Small intestine (tissue), 7 donors: ENCODE measurements at regions not wholly inside any gene's neighbourhood (a gene's known extent, or its start where the extent isn't known, plus 50 kb on each side); places are given as distances from the start of the nearest gene placed in this dataset.
A peak's percentile ranks its signal among the peaks of the same experiment; 100 is the strongest.

Experiments used
- DNase-seq, 2 donors: peaks; one replicate each; pipeline versions ENCODE4 v3.0.0 to v3.0.0-alpha.2; 2013
- FAIRE-seq: peaks from 2 replicates; lab custom pipeline; 2012; peaks lifted over from hg19 to GRCh38; lab: Jason Lieb, UNC
- H3K27ac ChIP-seq, 3 donors: one replicate each; pipeline ENCODE4 v1.5.1; 2013; ENCODE audit warnings: low read length in 2 of 3, mild to moderate bottlenecking in 2 of 3, control low read depth in 1 of 3, inconsistent platforms in 1 of 3, low read depth in 1 of 3, moderate library complexity in 1 of 3
- H3K27me3 ChIP-seq, 3 donors: one replicate each; pipeline ENCODE4 v1.6.1; 2013; ENCODE audit warnings: low read length in 3 of 3, inconsistent platforms in 1 of 3; ENCODE audit not compliant: control insufficient read depth in 3 of 3, insufficient read depth in 3 of 3
- H3K36me3 ChIP-seq, 3 donors: one replicate each; pipeline ENCODE4 v1.6.1; 2013; ENCODE audit warnings: low read length in 3 of 3, inconsistent platforms in 1 of 3, low read depth in 1 of 3, mild to moderate bottlenecking in 1 of 3, moderate library complexity in 1 of 3; ENCODE audit not compliant: control insufficient read depth in 3 of 3, insufficient read depth in 2 of 3
- H3K4me1 ChIP-seq, 3 donors: one replicate each; pipeline ENCODE4 v1.6.1; 2013; ENCODE audit warnings: low read length in 2 of 3, inconsistent platforms in 1 of 3, low read depth in 1 of 3, mild to moderate bottlenecking in 1 of 3, moderate library complexity in 1 of 3; ENCODE audit not compliant: control insufficient read depth in 3 of 3, insufficient read depth in 2 of 3
- H3K4me3 ChIP-seq, 3 donors: one replicate each; pipeline ENCODE4 v1.5.1; 2013; ENCODE audit warnings: low read length in 3 of 3, control low read depth in 1 of 3, inconsistent platforms in 1 of 3, low read depth in 1 of 3, mild to moderate bottlenecking in 1 of 3, moderate library complexity in 1 of 3
- H3K9me3 ChIP-seq, 2 donors: one replicate each; pipeline ENCODE4 v1.6.1; 2013; ENCODE audit warnings: low read depth in 1 of 2, low read length in 1 of 2; ENCODE audit not compliant: control insufficient read depth in 2 of 2, insufficient read depth in 1 of 2
- WGBS, 3 donors: extraction: QIAGEN DNeasy Blood & Tissue Kit; methylation state at CpG; one replicate each; pipeline ENCODE4 v1.1.7; 2013; 5-methylcytosine and 5-hydroxymethylcytosine counted together
- donor health status: healthy with polysubstance abuse.
- donor health status: control.
- donor health status: control.
- donor health status: Bipolar disorder and iron deficiency.
- donor health status: healthy.

GRCh38 chr20:39278230-39278788, 316.2 kb downstream of the DHX35 start:
- DNase-seq (no peak), FAIRE-seq (no peak)
- Histone ChIP-seq H3K4me3 (no peak overlapping the region), H3K4me1 (no peaks in the 10 kb centered on the region), H3K27ac (no peak overlapping the region), H3K9me3 (peaks cover 0 to 5% of the 10 kb centered on the region in 2 donors), H3K36me3 (no peaks in the 10 kb centered on the region), H3K27me3 (peaks cover 0 to 2% (median 0%) of the 10 kb centered on the region in 3 donors)
- 76 to 86% (median 76%) methylated on average over 5 of the region's 5 CpGs for WGBS, 3 donors

- H3K27me3 ChIP-seq = no peaks in the 10 kb centered on the region
- no peak for FAIRE-seq
- H3K4me1 ChIP-seq = no peaks in the 10 kb centered on the region
- no peak for DNase-seq
- H3K9me3 ChIP-seq = peaks cover 0 to 5% of the 10 kb centered on the region in 2 donors
- no peak overlapping the region for H3K4me3 ChIP-seq
- no peak overlapping the region for H3K27ac ChIP-seq
- WGBS, 3 donors = 80 to 87% (median 82%) methylated on average over 7 of the region's 7 CpGs
- H3K36me3 ChIP-seq = no peaks in the 10 kb centered on the region
Observed at GRCh38 chr20:39277185-39277584, 315.0 kb downstream of the DHX35 start.

GRCh38 chr20:39270837-39271604, 308.9 kb downstream of the DHX35 start:
- DNase-seq = no peak
- Histone ChIP-seq H3K4me1 (no peaks in the 10 kb centered on the region), H3K36me3 (no peaks in the 10 kb centered on the region), H3K27me3 (no peaks in the 10 kb centered on the region), H3K4me3 (no peak overlapping the region), H3K9me3 (peaks cover 0 to 4% of the 10 kb centered on the region in 2 donors), H3K27ac (no peak overlapping the region)
- WGBS, 3 donors = 56 to 62% (median 61%) methylated on average over 10 of the region's 10 CpGs
- FAIRE-seq = no peak

GRCh38 chr20:39269493-39270217, 307.5 kb downstream of the DHX35 start:
- H3K4me3 ChIP-seq = no peak overlapping the region
- no peaks in the 10 kb centered on the region for H3K36me3 ChIP-seq
- no peak overlapping the region for H3K27ac ChIP-seq
- H3K27me3 ChIP-seq = no peaks in the 10 kb centered on the region
- DNase-seq (no peak), FAIRE-seq (no peak)
- H3K4me1 ChIP-seq = no peaks in the 10 kb centered on the region
- H3K9me3 ChIP-seq = no peaks in the 10 kb centered on the region
- WGBS, 3 donors = 51 to 93% (median 68%) methylated on average over 1 of the region's 1 CpG

DNA sequence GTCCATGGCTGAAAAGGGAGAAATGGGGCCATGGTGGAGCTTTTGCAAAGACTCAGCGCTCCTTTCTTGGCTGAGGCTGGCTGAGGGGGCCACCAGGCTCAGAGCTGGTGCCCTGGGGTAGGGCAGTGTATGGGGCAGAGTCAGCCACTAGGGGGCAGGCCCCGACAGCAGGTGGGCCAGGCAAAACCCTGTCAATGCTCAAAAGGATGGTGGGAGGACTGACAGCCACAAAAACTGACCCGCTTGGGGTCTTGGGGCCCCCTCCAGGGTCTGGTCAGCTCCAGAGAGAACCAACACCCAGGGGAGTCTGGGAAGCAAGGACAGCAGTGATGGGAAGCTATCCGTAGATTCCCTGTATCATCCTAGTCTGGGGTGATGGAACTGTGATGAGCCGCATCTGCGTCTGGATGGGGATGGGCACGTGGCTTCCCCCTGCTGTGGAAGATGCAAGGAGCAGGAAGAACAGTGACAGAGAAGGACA, 306.9 kb downstream of the DHX35 start:
- FAIRE-seq (no peak), DNase-seq (peak; percentile 28 to 55)
- 42 to 52% (median 44%) methylated on average over 6 to 7 of the region's 7 CpGs for WGBS, 3 donors

GRCh38 chr20:39268491-39268951, 306.4 kb downstream of the DHX35 start:
- Histone ChIP-seq H3K4me1 (no peaks in the 10 kb centered on the region), H3K36me3 (no peaks in the 10 kb centered on the region), H3K9me3 (no peaks in the 10 kb centered on the region), H3K27ac (no peak overlapping the region), H3K27me3 (no peaks in the 10 kb centered on the region), H3K4me3 (no peak overlapping the region)
- FAIRE-seq (no peak), DNase-seq (no peak)
- WGBS, 3 donors = 62 to 77% (median 74%) methylated on average over 9 of the region's 9 CpGs

More for the DNA sequence above, 306.9 kb downstream of the DHX35 start:
- Histone ChIP-seq H3K9me3 (no peaks in the 10 kb centered on the region), H3K27ac (no peak overlapping the region), H3K27me3 (no peaks in the 10 kb centered on the region), H3K4me3 (no peak overlapping the region), H3K4me1 (no peaks in the 10 kb centered on the region), H3K36me3 (no peaks in the 10 kb centered on the region)

GRCh38 chr20:39266989-39267388, 304.8 kb downstream of the DHX35 start:
- DNase-seq (no peak), FAIRE-seq (no peak)
- Histone ChIP-seq H3K4me1 (no peaks in the 10 kb centered on the region), H3K4me3 (no peak overlapping the region), H3K9me3 (no peaks in the 10 kb centered on the region), H3K36me3 (no peaks in the 10 kb centered on the region), H3K27ac (no peak overlapping the region), H3K27me3 (no peaks in the 10 kb centered on the region)
- WGBS, 3 donors = 81 to 90% (median 85%) methylated on average over 4 of the region's 4 CpGs

GRCh38 chr20:39264506-39265172, 302.5 kb downstream of the DHX35 start:
- 5 to 9% (median 8%) methylated on average over 3 of the region's 3 CpGs for WGBS, 3 donors
- FAIRE-seq = no peak

More at GRCh38 chr20:39264506-39265172, 302.5 kb downstream of the DHX35 start:
- no peak overlapping the region for H3K27ac ChIP-seq
- H3K36me3 ChIP-seq = no peaks in the 10 kb centered on the region
- no peaks in the 10 kb centered on the region for H3K9me3 ChIP-seq
- no peaks in the 10 kb centered on the region for H3K27me3 ChIP-seq
- DNase-seq = peak; percentile 69
- no peak overlapping the region for H3K4me3 ChIP-seq
- H3K4me1 ChIP-seq = no peaks in the 10 kb centered on the region
